Left renal cortex interstitium (tissue), 4 donors: ENCODE measurements at regions not wholly inside any gene's neighbourhood (a gene's known extent, or its start where the extent isn't known, plus 50 kb on each side); places are given as distances from the start of the nearest gene placed in this dataset.
"Not testable (repeated sequence)": the region's sequence is repeated elsewhere in the genome, so short reads cannot be mapped to it uniquely, and the experiment has no call there.

ENCODE experiments used
- DNase-seq, 4 donors: peaks; one replicate each; pipeline ENCODE4 v3.0.0-alpha.2; 2013; ENCODE audit warnings: low read depth in 4 of 4, low spot score in 2 of 4, missing footprints in 1 of 4

DNA sequence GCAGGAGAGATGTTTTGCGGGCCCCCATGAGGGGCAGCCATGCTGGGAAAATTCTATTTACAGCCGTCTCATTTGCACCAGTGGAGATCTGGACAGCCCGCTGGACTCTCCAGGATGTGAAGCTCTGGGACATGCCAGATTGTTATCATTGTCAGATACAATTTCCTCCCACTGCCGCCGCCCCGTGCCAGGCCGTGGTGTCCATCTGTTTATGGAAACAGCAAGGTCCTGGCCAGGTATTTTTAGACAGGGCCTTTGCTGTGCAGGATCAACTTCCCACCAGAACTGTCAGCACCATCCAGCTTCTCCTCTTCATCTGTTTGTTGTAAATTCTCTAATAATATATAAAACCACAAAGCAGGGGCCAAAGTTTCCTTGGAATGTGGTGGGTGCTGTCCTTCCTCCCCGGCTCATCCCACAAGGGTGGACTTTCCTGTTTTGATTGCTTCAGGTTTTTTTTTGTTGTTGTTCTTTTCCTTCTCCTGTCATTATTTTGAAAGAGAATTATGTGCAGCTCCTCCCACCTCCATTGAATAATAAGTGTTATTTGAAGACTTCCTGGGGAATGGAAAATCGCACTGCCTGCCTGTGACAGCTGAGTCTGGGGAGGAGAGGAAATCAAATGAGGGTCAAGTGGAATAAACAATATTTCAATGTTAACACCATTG is 398.1 kb downstream of the TNS1 start:
- no peak for DNase-seq

GRCh38 chr2:217601601-217602000 is 401.2 kb downstream of the TNS1 start:
- no peak for DNase-seq

DNA sequence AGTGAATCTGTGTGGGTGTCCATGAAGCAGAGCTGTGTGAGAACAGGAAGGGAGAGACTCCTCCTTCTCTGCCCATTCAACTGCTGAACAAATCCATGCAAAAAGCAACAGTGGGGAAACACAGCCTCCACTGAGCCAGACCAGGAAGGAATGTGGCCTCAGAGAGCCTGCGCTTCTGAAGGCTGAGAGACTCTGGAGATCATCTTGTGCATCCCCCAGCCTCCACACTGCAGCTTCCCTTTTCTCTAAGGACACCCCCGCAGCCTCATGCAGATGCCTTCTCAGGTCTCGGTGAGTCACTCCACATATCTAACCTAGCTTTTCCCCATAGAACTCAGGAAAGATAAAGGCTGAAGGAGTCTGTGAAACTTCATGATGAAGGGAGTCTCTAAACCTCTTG is 402.9 kb downstream of the TNS1 start:
- no peak for DNase-seq

- no peak for DNase-seq
Measured at GRCh38 chr2:217597681-217598080, 405.1 kb downstream of the TNS1 start.

DNA sequence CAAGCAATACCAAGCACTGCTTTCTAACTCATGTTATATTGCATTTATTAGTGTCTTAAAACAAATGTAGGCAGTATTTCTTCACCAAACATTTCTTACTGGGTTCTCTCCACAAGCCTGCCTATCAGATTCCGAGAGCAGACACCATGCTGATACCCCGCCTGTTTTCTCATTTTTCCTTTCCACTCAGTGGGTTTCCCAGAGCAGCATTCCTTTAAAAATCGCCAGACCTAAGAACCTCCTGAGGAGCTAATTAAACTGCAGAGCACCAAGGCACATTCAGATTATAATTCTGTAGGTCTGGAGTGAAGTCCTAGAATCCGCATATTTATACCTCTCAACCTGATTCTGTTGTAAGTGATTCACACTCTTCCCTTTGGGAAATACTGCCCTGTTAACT is 405.6 kb downstream of the TNS1 start:
- DNase-seq, result no peak

DNA sequence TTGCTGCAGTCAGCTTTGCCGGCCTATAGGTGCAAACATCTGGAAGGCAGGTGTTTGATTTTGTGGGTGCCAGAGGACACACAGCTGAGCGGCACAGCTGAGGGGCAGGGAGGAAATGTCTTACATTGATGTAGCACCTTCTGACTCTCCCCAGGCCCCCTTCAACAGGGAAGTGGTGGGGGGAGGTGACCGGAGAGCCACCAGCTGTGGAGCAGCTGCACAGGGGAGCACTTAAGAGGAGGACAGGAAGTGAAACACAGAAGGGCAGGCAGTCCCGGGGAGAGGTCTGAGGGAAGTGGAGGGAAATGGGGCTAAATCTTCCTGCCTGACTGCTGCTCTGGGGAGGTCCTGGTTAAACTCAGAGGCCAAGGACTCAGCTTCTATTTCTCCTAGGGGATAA is 409.1 kb downstream of the TNS1 start:
- no peak for DNase-seq

DNA sequence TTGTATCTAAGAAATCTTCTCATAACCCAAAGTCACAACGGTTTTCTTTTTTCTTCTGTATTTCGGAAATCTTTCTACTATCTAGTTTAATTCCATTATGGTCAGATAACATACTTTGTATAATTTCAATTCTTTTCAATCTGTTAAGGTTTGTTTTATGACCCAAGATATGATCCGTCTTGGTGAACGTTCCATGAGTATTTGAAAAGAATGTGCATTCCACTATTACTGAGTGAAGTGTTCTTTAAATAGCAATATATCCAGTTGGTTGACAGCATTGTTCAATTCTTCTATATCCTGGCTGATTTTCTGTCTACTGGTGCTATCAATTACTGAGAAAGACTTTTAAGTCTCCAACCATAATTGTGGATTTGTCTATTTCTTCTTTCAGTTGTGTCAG is 414.5 kb downstream of the TNS1 start:
- DNase-seq, result no peak

GRCh38 chr2:217585362-217585761 is 417.4 kb downstream of the TNS1 start:
- DNase-seq, result no peak

- DNase-seq, result not testable (repeated sequence)
Measured at GRCh38 chr2:217580407-217580806, 422.4 kb downstream of the TNS1 start.

DNA sequence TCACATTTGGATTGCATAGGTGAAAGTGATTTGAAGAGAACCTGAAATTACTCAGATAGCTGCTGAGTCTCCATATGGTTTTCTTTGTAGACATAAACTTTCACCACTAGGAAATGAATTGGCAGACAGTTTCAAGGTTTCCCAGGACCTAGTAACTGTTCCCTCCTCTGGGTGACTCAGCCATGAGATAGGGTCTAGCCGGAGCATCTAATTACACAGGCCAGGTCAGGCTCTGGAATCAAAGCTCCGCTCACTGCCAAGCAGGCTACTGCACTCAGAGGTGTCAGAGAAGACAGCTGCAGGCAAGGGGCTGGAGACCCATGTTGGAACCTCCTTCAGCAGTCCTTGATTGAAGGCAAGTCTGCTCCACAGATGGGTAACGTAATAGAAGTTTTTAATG is 429.2 kb downstream of the TNS1 start:
- no peak for DNase-seq

DNA sequence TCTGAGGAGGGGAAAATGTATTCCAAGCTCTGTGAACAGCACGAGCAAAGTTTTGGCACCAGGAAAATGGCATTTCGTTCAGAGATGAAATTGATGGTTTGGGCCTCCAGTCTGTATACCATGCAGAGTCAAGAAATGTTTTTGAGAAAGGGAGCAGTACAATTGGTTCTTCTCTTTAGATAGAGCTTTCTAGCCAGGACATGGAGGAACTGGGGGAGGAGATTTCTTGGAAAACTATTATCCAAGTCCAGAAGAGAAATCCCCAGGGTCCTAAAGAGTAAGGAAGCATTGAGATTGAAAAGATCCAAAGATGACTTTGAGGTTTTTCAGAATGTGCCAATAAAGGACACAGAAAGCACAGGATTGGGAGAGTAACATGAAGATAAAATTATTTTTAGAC is 432.4 kb downstream of the TNS1 start:
- DNase-seq, result no peak

DNA sequence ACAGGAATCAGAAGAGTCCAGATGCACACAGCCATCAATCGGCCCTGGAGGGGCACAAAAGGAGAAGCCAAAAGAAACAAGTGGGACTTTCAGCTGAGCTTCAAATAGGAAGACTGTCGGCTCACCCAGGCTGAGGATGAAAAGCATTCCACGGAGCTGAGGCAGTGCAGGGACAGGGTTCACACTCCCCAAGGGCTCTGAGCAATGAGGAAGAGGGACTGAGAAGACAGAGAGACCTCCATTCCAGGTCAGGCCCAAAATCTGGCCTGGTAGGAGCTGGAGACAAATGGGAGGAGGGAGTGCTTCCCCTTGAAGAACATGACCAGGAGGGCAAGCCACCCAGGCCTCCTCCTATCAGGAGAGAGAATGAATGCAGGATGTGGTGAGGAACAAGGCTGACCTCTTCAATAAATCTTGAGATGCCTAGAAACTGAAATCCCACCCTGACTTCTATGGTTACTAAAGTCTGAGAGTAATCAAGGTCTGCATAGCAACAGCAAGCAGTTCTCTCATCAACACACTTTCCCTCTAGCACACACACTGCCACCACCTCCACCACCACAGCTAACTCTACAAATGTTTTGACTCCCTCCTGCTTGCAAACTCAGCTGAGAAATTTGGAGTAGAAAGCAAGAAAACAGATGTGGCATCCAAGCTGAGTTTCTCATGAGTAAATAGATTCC is 434.4 kb downstream of the TNS1 start:
- peak in 1 of 4 donors; percentile 45 for DNase-seq

- DNase-seq, result no peak
Measured at GRCh38 chr2:217563565-217563964, 439.2 kb downstream of the TNS1 start.

- no peak for DNase-seq
Measured at GRCh38 chr2:217562871-217563480, 439.8 kb downstream of the TNS1 start.

DNA sequence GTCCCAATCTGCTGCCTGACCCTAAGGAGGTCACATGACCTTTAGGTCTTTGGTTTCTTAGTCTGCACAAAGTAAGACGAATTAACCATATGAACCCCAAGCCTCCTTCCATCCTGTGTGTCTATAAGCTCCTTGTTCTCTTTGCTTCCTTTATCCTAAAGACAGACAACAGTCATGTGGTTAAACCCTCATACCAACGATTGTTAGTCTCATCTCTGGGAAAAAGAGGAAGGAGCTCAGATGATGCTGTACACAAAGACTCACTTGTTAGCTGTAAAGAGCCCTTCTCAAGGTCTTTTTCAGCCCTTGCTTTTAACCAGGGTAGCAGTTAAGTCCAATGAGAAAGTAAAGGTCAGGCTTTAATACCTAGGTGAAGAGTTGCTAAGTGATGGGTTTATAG is 443.7 kb downstream of the TNS1 start:
- DNase-seq, result no peak

DNA sequence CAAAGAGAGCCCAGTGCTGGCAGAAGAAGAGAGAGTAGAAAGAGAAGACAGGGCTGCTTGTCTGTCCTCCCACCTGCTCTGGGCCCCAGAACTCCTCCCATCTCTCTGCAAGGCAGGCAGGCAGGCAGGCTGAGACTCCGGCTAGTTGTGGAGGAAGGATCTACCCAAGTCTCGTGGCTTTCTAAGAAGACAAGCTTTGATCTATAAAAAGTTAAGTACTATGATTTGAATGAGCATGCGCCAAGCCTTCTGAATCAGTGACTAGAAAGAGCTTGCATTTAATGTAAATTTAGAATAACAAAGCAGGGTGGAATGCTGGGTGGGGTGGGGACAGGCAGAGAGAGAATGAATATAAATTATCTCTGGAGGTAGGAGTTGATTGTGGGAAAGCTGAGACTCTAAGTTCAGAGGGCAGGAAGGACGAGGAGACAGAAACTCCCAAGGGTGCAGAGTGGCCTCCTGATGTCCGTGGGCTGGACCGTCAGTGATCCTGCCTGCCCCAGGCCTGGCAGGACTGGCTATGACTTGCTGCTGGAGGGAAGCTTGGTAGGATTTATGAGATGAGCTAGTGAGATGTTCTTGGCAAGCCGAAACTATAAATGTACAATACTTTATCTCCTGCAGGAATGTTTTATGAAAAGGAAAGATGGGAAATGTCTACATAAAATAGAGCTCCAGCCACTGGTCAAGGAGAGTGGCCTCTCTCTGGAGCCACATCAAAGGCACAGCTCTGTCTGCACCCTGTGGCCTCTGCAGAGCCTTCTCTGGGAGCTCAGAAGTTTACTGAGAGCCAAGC is 447.5 kb downstream of the TNS1 start:
- DNase-seq, result peak in 2 of 4 donors; percentile 49 to 56

- DNase-seq, result no peak
Measured at GRCh38 chr2:217553679-217554078, 449.1 kb downstream of the TNS1 start.

- no peak for DNase-seq
Measured at GRCh38 chr2:217553202-217553601, 449.6 kb downstream of the TNS1 start.

- no peak for DNase-seq
Measured at GRCh38 chr2:217552081-217552480, 450.7 kb downstream of the TNS1 start.

GRCh38 chr2:217551252-217551899 is 451.4 kb downstream of the TNS1 start:
- no peak for DNase-seq

DNA sequence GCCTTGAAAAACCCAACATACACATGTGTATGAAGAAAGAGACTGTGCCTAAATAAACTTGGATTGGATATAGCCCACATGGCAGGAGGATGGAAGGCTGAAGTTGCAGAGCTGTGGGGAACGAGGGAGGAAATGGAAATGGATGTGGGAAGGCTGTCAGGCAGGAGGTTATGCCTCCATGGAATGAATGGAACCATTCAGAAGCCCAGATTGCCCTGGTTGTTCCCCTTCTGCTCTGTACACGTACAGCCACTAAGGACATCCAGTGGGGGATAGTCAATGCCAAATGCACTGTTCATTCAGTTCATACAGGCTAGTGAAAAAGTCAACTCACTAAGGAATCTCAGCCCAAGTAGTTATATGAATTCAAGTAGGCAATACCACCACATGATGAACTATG is 463.7 kb downstream of the TNS1 start:
- DNase-seq, result no peak
